IMR-90 (cell line): ENCODE measurements at regions not wholly inside any gene's neighbourhood (a gene's known extent, or its start where the extent isn't known, plus 50 kb on each side); places are given as distances from the start of the nearest gene placed in this dataset.

Experiments
- ATAC-seq: fragments of 200-7000 bp; cut with Tn5 transposase; 2 replicates; pipeline ENCODE4 v1.9.1; 2020; ENCODE audit warnings: low read depth, mild to moderate bottlenecking, moderate library complexity
- BruUV-seq: library from RNA; stranded (reverse); fragments of 400-500 nt; replicated peaks from 2 replicates; lab custom pipeline; 2021; lab: Mats Ljungman, UMichigan
- CTCF ChIA-PET: fragments of 300-600 bp; formaldehyde crosslinking; extraction: SDS; loops from one replicate; lab custom pipeline; 2021; ENCODE audit warnings: antibody characterized with exemption; lab: Yijun Ruan, JAX
- POLR2A ChIA-PET: fragments of 300-600 bp; sonication (Branson Sonifier 250); formaldehyde crosslinking; loops from one replicate; lab custom pipeline; 2022; ENCODE audit warnings: antibody characterized with exemption; ENCODE audit not compliant: unreplicated experiment; lab: Charles Lee
- DNase-seq: peaks from one replicate; pipeline ENCODE4 v3.0.0; 2013
- H2AFZ ChIP-seq: replicated peaks from 2 replicates; pipeline ENCODE3; 2013; ENCODE audit warnings: low read length, mild to moderate bottlenecking; ENCODE audit not compliant: poor library complexity
- H2AK5ac ChIP-seq: 2 replicates; pipeline ENCODE4 v1.6.1; 2013; ENCODE audit warnings: low read depth, low read length, inconsistent platforms
- H2AK9ac ChIP-seq: replicated peaks from 2 replicates; pipeline ENCODE3; 2013; ENCODE audit warnings: mild to moderate bottlenecking, low read depth, low read length, moderate library complexity; ENCODE audit not compliant: poor library complexity
- H2BK120ac ChIP-seq: 2 replicates; pipeline ENCODE4 v1.6.1; 2013; ENCODE audit warnings: low read depth, low read length, inconsistent platforms
- H2BK15ac ChIP-seq: 3 replicates; pipeline ENCODE4 v1.6.1; 2013; ENCODE audit warnings: low read depth, low read length, inconsistent platforms
- H2BK20ac ChIP-seq: 2 replicates; pipeline ENCODE4 v1.6.1; 2013; ENCODE audit warnings: low read depth, mild to moderate bottlenecking, inconsistent platforms, low read length, moderate library complexity
- H2BK5ac ChIP-seq: 2 replicates; pipeline ENCODE4 v1.6.1; 2013; ENCODE audit warnings: mild to moderate bottlenecking, low read depth, low read length, inconsistent platforms; ENCODE audit not compliant: poor library complexity, severe bottlenecking
- H3K14ac ChIP-seq: replicated peaks from 2 replicates; pipeline ENCODE4 v1.6.1; 2013; ENCODE audit warnings: low read depth, low read length, inconsistent platforms
- H3K18ac ChIP-seq: 2 replicates; pipeline ENCODE4 v1.6.1; 2013; ENCODE audit warnings: low read depth, low read length, control low read depth
- H3K23ac ChIP-seq: 2 replicates; pipeline ENCODE4 v1.6.1; 2013; ENCODE audit warnings: low read depth, low read length, inconsistent platforms
- H3K27ac ChIP-seq: 2 replicates; pipeline ENCODE4 v1.5.1; 2013; ENCODE audit warnings: mild to moderate bottlenecking, control low read depth, low read length; ENCODE audit not compliant: insufficient read depth
- H3K27me3 ChIP-seq: 2 replicates; pipeline ENCODE4 v1.6.1; 2013; ENCODE audit warnings: low read length; ENCODE audit not compliant: control insufficient read depth, insufficient read depth
- H3K36me3 ChIP-seq: 2 replicates; pipeline ENCODE4 v1.6.1; 2013; ENCODE audit warnings: low read length, mixed read lengths; ENCODE audit not compliant: control insufficient read depth, insufficient read depth
- H3K4ac ChIP-seq: 2 replicates; pipeline ENCODE4 v1.6.1; 2013; ENCODE audit warnings: low read depth, low read length, inconsistent platforms
- H3K4me1 ChIP-seq: 2 replicates; pipeline ENCODE4 v1.6.1; 2013; ENCODE audit warnings: low read length, mixed read lengths; ENCODE audit not compliant: control insufficient read depth, insufficient read depth
- H3K4me2 ChIP-seq: 2 replicates; pipeline ENCODE4 v1.6.1; 2013; ENCODE audit warnings: low read depth, mild to moderate bottlenecking, control low read depth, low read length, moderate library complexity
- H3K4me3 ChIP-seq: 2 replicates; pipeline ENCODE4 v1.5.1; 2013; ENCODE audit warnings: low read depth, mild to moderate bottlenecking, control low read depth, low read length, moderate library complexity; ENCODE audit not compliant: insufficient read depth
- H3K56ac ChIP-seq: 2 replicates; pipeline ENCODE4 v1.6.1; 2013; ENCODE audit warnings: low read length, inconsistent platforms; ENCODE audit not compliant: insufficient read depth; ENCODE audit errors: extremely low read depth
- H3K79me1 ChIP-seq, 2 experiments: 2 replicates each; pipeline ENCODE4 v1.6.1; 2013; ENCODE audit warnings: low read length in 2 of 2, inconsistent platforms in 1 of 2, low read depth in 1 of 2
- H3K9ac ChIP-seq: 2 replicates; pipeline ENCODE4 v1.6.1; 2013; ENCODE audit warnings: low read depth, low read length, control low read depth
- H3K9me1 ChIP-seq: 2 replicates; pipeline ENCODE4 v1.6.1; 2013; ENCODE audit warnings: low read length, inconsistent platforms; ENCODE audit not compliant: insufficient read depth
- H3K9me3 ChIP-seq: 2 replicates; pipeline ENCODE4 v1.6.1; 2013; ENCODE audit warnings: low read length; ENCODE audit not compliant: control insufficient read depth, insufficient read depth
- H4K20me1 ChIP-seq: 2 replicates; pipeline ENCODE4 v1.6.1; 2013; ENCODE audit warnings: low read length, inconsistent platforms; ENCODE audit not compliant: insufficient read depth
- H4K5ac ChIP-seq: 2 replicates; pipeline ENCODE4 v1.6.1; 2013; ENCODE audit warnings: mild to moderate bottlenecking, low read depth, low read length, control low read depth
- H4K8ac ChIP-seq, 2 experiments: 2 replicates each; pipeline ENCODE4 v1.6.1; 2013; ENCODE audit warnings: low read depth in 2 of 2, low read length in 2 of 2, control low read depth in 1 of 2, inconsistent platforms in 1 of 2
- H4K91ac ChIP-seq: 2 replicates; pipeline ENCODE4 v1.6.1; 2013; ENCODE audit warnings: low read depth, low read length, inconsistent platforms; ENCODE audit not compliant: insufficient read depth
- BHLHE40 ChIP-seq: fragments of 150-350 bp; IDR thresholded peaks from 2 replicates; pipeline ENCODE4 v1.6.1; 2016; ENCODE audit warnings: mild to moderate bottlenecking, low read depth, low read length
- CEBPB ChIP-seq: IDR thresholded peaks from 2 replicates; pipeline ENCODE4 v1.6.1; 2012; ENCODE audit warnings: low read depth, low read length, improper control_type of control experiment
- CHD1 ChIP-seq: IDR thresholded peaks from 2 replicates; pipeline ENCODE4 v1.6.1; 2012; ENCODE audit warnings: low read depth, low read length, improper control_type of control experiment
- CTCF ChIP-seq: conservative IDR thresholded peaks from 2 replicates; pipeline ENCODE4 v1.5.1; 2012; ENCODE audit warnings: mild to moderate bottlenecking, low read depth, low read length, improper control_type of control experiment
- MAFK ChIP-seq: IDR thresholded peaks from 2 replicates; pipeline ENCODE4 v1.6.1; 2012; ENCODE audit warnings: low read depth, low read length, improper control_type of control experiment
- MAZ ChIP-seq: IDR thresholded peaks from 2 replicates; pipeline ENCODE4 v1.6.1; 2012; ENCODE audit warnings: low read depth, mild to moderate bottlenecking, low read length, improper control_type of control experiment, moderate library complexity, borderline replicate concordance
- MXI1 ChIP-seq: IDR thresholded peaks from 2 replicates; pipeline ENCODE4 v1.6.1; 2012; ENCODE audit warnings: low read depth, mild to moderate bottlenecking, low read length, moderate library complexity, borderline replicate concordance
- NFE2L2 ChIP-seq: fragments of 150-350 bp; IDR thresholded peaks from 2 replicates; pipeline ENCODE4 v1.6.1; 2016; ENCODE audit warnings: low read depth, mild to moderate bottlenecking, low read length
- POLR2A ChIP-seq: IDR thresholded peaks from 2 replicates; pipeline ENCODE4 v1.6.1; 2012; ENCODE audit warnings: mild to moderate bottlenecking, low read depth, low read length
- RAD21 ChIP-seq: IDR thresholded peaks from 2 replicates; pipeline ENCODE4 v1.6.1; 2012; ENCODE audit warnings: low read length, improper control_type of control experiment
- RCOR1 ChIP-seq: IDR thresholded peaks from 2 replicates; pipeline ENCODE4 v1.6.1; 2012; ENCODE audit warnings: mild to moderate bottlenecking, low read length, improper control_type of control experiment; ENCODE audit not compliant: insufficient replicate concordance
- RFX5 ChIP-seq: IDR thresholded peaks from 2 replicates; pipeline ENCODE4 v1.8.0; 2012; ENCODE audit warnings: low read depth, mild to moderate bottlenecking, low read length, moderate library complexity
- SMC3 ChIP-seq: fragments of 150-350 bp; IDR thresholded peaks from 2 replicates; pipeline ENCODE4 v1.6.1; 2016; ENCODE audit warnings: low read depth, mild to moderate bottlenecking, antibody characterized with exemption, low read length, moderate library complexity
- USF2 ChIP-seq: fragments of 150-350 bp; IDR thresholded peaks from 2 replicates; pipeline ENCODE4 v1.6.1; 2017; ENCODE audit warnings: mild to moderate bottlenecking, antibody characterized with exemption, low read length, low read depth
- WGBS, 2 experiments: methylation state at CpG; one replicate each; pipeline versions ENCODE4 v1.1.5 to v1.1.7; 2013; ENCODE audit warnings: missing lambda C conversion rate in 2 of 2; ENCODE audit not compliant: insufficient read length in 1 of 2; ENCODE audit errors: extremely low coverage in 2 of 2; 5-methylcytosine and 5-hydroxymethylcytosine counted together
- dilution Hi-C: fragments of 300-500 bp; cut with HindIII; formaldehyde crosslinking; loops from one replicate; pipeline ENCODE4 v1.14.3; 2018; ENCODE audit warnings: low sequenced_read_pairs; ENCODE audit not compliant: unreplicated experiment
- in situ Hi-C: fragments of 300-500 bp; cut with MboI; formaldehyde crosslinking; loops from 3 replicates; pipeline ENCODE4 v1.14.3; 2019; ENCODE audit warnings: low sequenced_read_pairs, inconsistent platforms, mixed read lengths
- intact Hi-C: fragments of 100-400 bp; cut with micrococcal nuclease; formaldehyde crosslinking; loops from 2 replicates; pipeline ENCODE4 v1.10.0; 2022

GRCh38 chr6:33966536-33966935 is 162.7 kb upstream of the MLN start:
- Histone ChIP-seq H3K9me1 (no peaks in the 10 kb centered on the region), H4K5ac (no peak overlapping the region), H4K91ac (no peak overlapping the region), H2AK9ac (no peak overlapping the region), H3K23ac (no peak overlapping the region), H4K8ac (no peak overlapping the region), H4K20me1 (no peaks in the 10 kb centered on the region), H3K36me3 (no peaks in the 10 kb centered on the region), H3K27ac (no peak overlapping the region), H3K79me1 (no peaks in the 10 kb centered on the region), H3K4me3 (no peak overlapping the region), H3K4ac (no peak overlapping the region), H2BK5ac (no peak overlapping the region), H3K9me3 (no peaks in the 10 kb centered on the region), H2BK120ac (no peak overlapping the region), H3K14ac (no peak overlapping the region), H3K9ac (no peak overlapping the region), H3K18ac (no peak overlapping the region), H2BK20ac (no peak overlapping the region), H2AK5ac (no peak overlapping the region), H3K4me1 (no peaks in the 10 kb centered on the region), H3K56ac (no peak overlapping the region), H2BK15ac (no peak overlapping the region), H3K4me2 (no peak overlapping the region), H3K27me3 (peaks cover 43% of the 10 kb centered on the region), H2AFZ (no peak overlapping the region)
- TF ChIP-seq CHD1: no peak
- no peak for TF ChIP-seq CEBPB
- no peak for TF ChIP-seq RCOR1
- no peak for TF ChIP-seq SMC3
- no peak for TF ChIP-seq BHLHE40
- TF ChIP-seq MAZ: no peak
- TF ChIP-seq RFX5: no peak
- TF ChIP-seq MXI1: no peak
- TF ChIP-seq CTCF: no peak
- no peak for TF ChIP-seq POLR2A
- TF ChIP-seq MAFK: no peak
- no peak for TF ChIP-seq NFE2L2
- TF ChIP-seq USF2: no peak
- TF ChIP-seq RAD21: no peak
- ChIA-PET CTCF (no interaction called here), POLR2A (no interaction called here)
- DNase-seq: no peak
- in situ Hi-C loops (no loop called here), dilution Hi-C loops (no loop called here), intact Hi-C loops (no loop called here)
- no TSS peak for BruUV-seq
- no CpG with 5 or more reads among the region's 2 CpGs for WGBS, 2 experiments
- ATAC-seq: no peak
